K562 (cell line): ENCODE measurements at regions not wholly inside any gene's neighbourhood (a gene's known extent, or its start where the extent isn't known, plus 50 kb on each side); places are given as distances from the start of the nearest gene placed in this dataset.

Experiments used
- ATAC-seq: fragments of 200-7000 bp; cut with Tn5 transposase; 3 replicates; pipeline ENCODE4 v1.9.1; 2020; ENCODE audit warnings: moderate library complexity
- BruUV-seq: library from RNA; stranded (reverse); fragments of 400-500 nt; replicated peaks from 2 replicates; lab custom pipeline; 2021; lab: Mats Ljungman, UMichigan
- CTCF ChIA-PET: fragments of 300-600 bp; formaldehyde crosslinking; extraction: SDS; loops from one replicate; lab custom pipeline; 2021; ENCODE audit warnings: low intra/inter-chr PET ratio; lab: Yijun Ruan, JAX
- POLR2A ChIA-PET: fragments of 300-600, 350-650 bp; sonication (Branson Sonifier 250); formaldehyde crosslinking; extraction: SDS; loops from one replicate; lab custom pipeline; 2021; ENCODE audit warnings: antibody characterized with exemption, inconsistent platforms; lab: Yijun Ruan, JAX
- DNase-seq, 4 experiments: peaks; one replicate each; pipeline versions ENCODE4 v3.0.0 to v3.0.0-alpha.2; 2011 to 2018; ENCODE audit warnings: low spot score in 3 of 4, mixed read lengths in 3 of 4; ENCODE audit errors: extremely low read depth in 1 of 4
- FAIRE-seq: peaks from 2 replicates; lab custom pipeline; 2011; peaks lifted over from hg19 to GRCh38; lab: Jason Lieb, UNC
- H2AFZ ChIP-seq: 2 replicates; pipeline ENCODE4 v1.6.0; 2011; ENCODE audit warnings: low read depth, low read length, control low read depth, inconsistent platforms
- H3K27ac ChIP-seq: fragments of 200-600 bp; 3 replicates; pipeline ENCODE4 v1.8.0; 2011; ENCODE audit warnings: low read depth, mild to moderate bottlenecking, control low read depth, inconsistent platforms, low read length, moderate library complexity, mixed read lengths; ENCODE audit errors: extremely low read depth
- H3K27me3 ChIP-seq, 2 experiments: fragments of 300-600 bp in 1 of 2; 2 replicates in 1 of 2; 3 replicates in 1 of 2; pipeline versions ENCODE4 v1.6.0 to v1.8.0; 2011; ENCODE audit warnings: inconsistent platforms in 2 of 2, low read length in 2 of 2, mild to moderate bottlenecking in 1 of 2, mixed read lengths in 1 of 2, moderate library complexity in 1 of 2; ENCODE audit not compliant: control insufficient read depth in 2 of 2, insufficient read depth in 2 of 2
- H3K36me3 ChIP-seq: fragments of 300-600 bp; 3 replicates; pipeline ENCODE4 v1.8.0; 2011; ENCODE audit warnings: mild to moderate bottlenecking, low read length, inconsistent platforms; ENCODE audit not compliant: control insufficient read depth, insufficient read depth
- H3K4me1 ChIP-seq, 2 experiments: fragments of 200-600 bp in 1 of 2; replicated peaks in 1 of 2; 2 replicates in 1 of 2; 3 replicates in 1 of 2; pipeline versions ENCODE4 v1.5.1 to v1.8.0; 2011; ENCODE audit warnings: inconsistent platforms in 2 of 2, low read length in 2 of 2, mild to moderate bottlenecking in 1 of 2, mixed read lengths in 1 of 2, moderate library complexity in 1 of 2; ENCODE audit not compliant: control insufficient read depth in 2 of 2, insufficient read depth in 2 of 2
- H3K4me2 ChIP-seq: 2 replicates; pipeline ENCODE4 v1.6.1; 2011; ENCODE audit warnings: low read length, control low read depth, inconsistent platforms, mixed read lengths; ENCODE audit not compliant: insufficient read depth
- H3K4me3 ChIP-seq: fragments of 200-600 bp; sonication (generic), shearing (Covaris generic); 2 replicates; pipeline ENCODE4 v1.5.1; 2016; ENCODE audit warnings: control low read depth, inconsistent platforms
- H3K79me2 ChIP-seq: fragments of 200-600 bp; 3 replicates; pipeline ENCODE4 v1.8.0; 2011; ENCODE audit warnings: low read length, inconsistent platforms; ENCODE audit not compliant: control insufficient read depth, insufficient read depth
- H3K9ac ChIP-seq, 2 experiments: 2 replicates each; pipeline versions ENCODE4 v1.6.0 to v1.6.1; 2011; ENCODE audit warnings: low read depth in 2 of 2, low read length in 2 of 2, control low read depth in 1 of 2, inconsistent platforms in 1 of 2, mild to moderate bottlenecking in 1 of 2, mixed read lengths in 1 of 2; ENCODE audit not compliant: insufficient read depth in 1 of 2
- H3K9me1 ChIP-seq: one replicate; pipeline ENCODE4 v1.6.0; 2011; ENCODE audit warnings: inconsistent platforms, mild to moderate bottlenecking, low read length, moderate library complexity; ENCODE audit not compliant: control insufficient read depth, insufficient read depth
- H3K9me3 ChIP-seq: replicated peaks from 2 replicates; pipeline ENCODE4 v1.5.1; 2011; ENCODE audit warnings: low read depth, low read length, inconsistent platforms; ENCODE audit not compliant: control insufficient read depth, insufficient read depth
- H4K20me1 ChIP-seq: replicated peaks from 2 replicates; pipeline ENCODE4 v1.6.1; 2011; ENCODE audit warnings: low read length, inconsistent platforms, mixed read lengths; ENCODE audit not compliant: control insufficient read depth, insufficient read depth
- CBFB ChIP-seq: sonication (generic); formaldehyde crosslinking; IDR thresholded peaks from 2 replicates; pipeline ENCODE4 v1.4.0; 2020; ENCODE audit warnings: mild to moderate bottlenecking, missing genetic modification reagents
- HMBOX1 ChIP-seq: sonication (generic); IDR thresholded peaks from 2 replicates; pipeline ENCODE4 v1.6.1; 2016
- HNRNPLL ChIP-seq: fragments of 200-400 bp; formaldehyde crosslinking; IDR thresholded peaks from 2 replicates; pipeline ENCODE4 v1.6.1; 2017; ENCODE audit warnings: low read length, low read depth, mild to moderate bottlenecking; ENCODE audit not compliant: poor library complexity, severe bottlenecking
- KDM1A ChIP-seq, 2 experiments: fragments of 450-650 bp; IDR thresholded peaks; 2 replicates each; pipeline ENCODE4 v1.6.1; 2016; ENCODE audit warnings: mild to moderate bottlenecking in 2 of 2
- PHF20 ChIP-seq: fragments of 450-650 bp; IDR thresholded peaks from 2 replicates; pipeline ENCODE4 v1.6.1; 2018; ENCODE audit not compliant: partially characterized antibody
- PYGO2 ChIP-seq: fragments of 450-650 bp; IDR thresholded peaks from 2 replicates; pipeline ENCODE4 v1.6.1; 2016; ENCODE audit warnings: mild to moderate bottlenecking, missing genetic modification characterization, moderate library complexity, missing compliant biosample characterization
- RBM15 ChIP-seq: fragments of 200-400 bp; formaldehyde crosslinking; IDR thresholded peaks from 2 replicates; pipeline ENCODE4 v1.6.1; 2018; ENCODE audit warnings: mild to moderate bottlenecking, low read length, moderate library complexity; ENCODE audit not compliant: insufficient read depth
- RCOR1 ChIP-seq, 2 experiments: IDR thresholded peaks; 2 replicates each; pipeline ENCODE4 v1.6.1; 2012; ENCODE audit warnings: low read depth in 2 of 2, low read length in 2 of 2, borderline replicate concordance in 1 of 2, improper control_type of control experiment in 1 of 2
- TAF9B ChIP-seq: fragments of 450-650 bp; IDR thresholded peaks from 2 replicates; pipeline ENCODE4 v1.6.1; 2018; ENCODE audit warnings: mild to moderate bottlenecking; ENCODE audit not compliant: partially characterized antibody
- ZEB2 ChIP-seq: fragments of 450-650 bp; IDR thresholded peaks from 2 replicates; pipeline ENCODE4 v1.6.1; 2016
- ZNF277 ChIP-seq: fragments of 250-450 bp; sonication (Bioruptor Pico); IDR thresholded peaks from 2 replicates; pipeline ENCODE4 v1.8.0; 2022; ENCODE audit warnings: inconsistent platforms, mild to moderate bottlenecking, moderate library complexity, borderline replicate concordance
- WGBS: fragments of 100-300 bp; shearing (Covaris generic); methylation state at CpG from one replicate; pipeline ENCODE4 v1.1.6; 2016; ENCODE audit warnings: low coverage, mixed read lengths; ENCODE audit not compliant: insufficient coverage; ENCODE audit errors: missing lambda C conversion rate; 5-methylcytosine and 5-hydroxymethylcytosine counted together
- in situ Hi-C: fragments of 300-500 bp; cut with MboI; formaldehyde crosslinking; loops from 4 replicates; pipeline ENCODE4 v1.15.0; 2018; ENCODE audit warnings: inconsistent platforms, mixed read lengths
- intact Hi-C: fragments of 100-400 bp; cut with micrococcal nuclease; formaldehyde crosslinking; loops from 2 replicates; pipeline ENCODE4 v1.14.2; 2022

GRCh38 chr1:30318413-30318812 is 405.0 kb downstream of the MATN1 start (continued):
- no peak for TF ChIP-seq CBFB
- no peak for TF ChIP-seq HMBOX1
- no peak for TF ChIP-seq TAF9B
- TF ChIP-seq ZEB2, result no peak
- TF ChIP-seq ZNF277 (CRISPR knock-in tag), result no peak
- TF ChIP-seq HNRNPLL, result no peak

- intact Hi-C loops, result no loop called here
- Histone ChIP-seq H3K9ac (no peak overlapping the region), H3K79me2 (no peaks in the 10 kb centered on the region), H3K4me2 (no peak overlapping the region), H3K4me3 (no peak overlapping the region), H2AFZ (no peak overlapping the region), H3K9me1 (no peaks in the 10 kb centered on the region), H3K27me3 (peaks cover 0 to 4% of the 10 kb centered on the region in 2 experiments; a peak in 2 of 5 replicates), H4K20me1 (no peaks in the 10 kb centered on the region), H3K9me3 (no peaks in the 10 kb centered on the region), H3K4me1 (no peaks in the 10 kb centered on the region), H3K27ac (no peak overlapping the region), H3K36me3 (no peaks in the 10 kb centered on the region)
- POLR2A ChIA-PET, result no interaction called here
- DNase-seq (no peak), FAIRE-seq (no peak), ATAC-seq (no peak)
- TF ChIP-seq RCOR1 (IDR thresholded peaks at IDR 0.05; ENCODE audit: borderline replicate concordance in 1 of 2, low read depth in 2 of 2, low read length in 2 of 2) (no peak), KDM1A (IDR thresholded peaks at IDR 0.05) (no peak), PYGO2 (no peak), RBM15 (no peak), PHF20 (no peak)
- in situ Hi-C loops, result no loop called here
- no TSS peak for BruUV-seq
- CTCF ChIA-PET, result no interaction called here
- 0% methylated on average over 8 of the region's 8 CpGs for WGBS
Measured at GRCh38 chr1:30317921-30318320, 405.5 kb downstream of the MATN1 start.
